H9 (cell line): ENCODE measurements at regions not wholly inside any gene's neighbourhood (a gene's known extent, or its start where the extent isn't known, plus 50 kb on each side); places are given as distances from the start of the nearest gene placed in this dataset.

Experiments
- DNase-seq: peaks from one replicate; pipeline ENCODE4 v3.0.0-alpha.2; 2017
- H2AFZ ChIP-seq: one replicate; pipeline ENCODE4 v1.6.1; 2013; ENCODE audit warnings: mild to moderate bottlenecking, low read length, control low read depth, moderate library complexity
- H2AK5ac ChIP-seq: 2 replicates; pipeline ENCODE4 v1.6.1; 2013; ENCODE audit warnings: low read length, control low read depth, mixed read lengths; ENCODE audit not compliant: insufficient read length
- H2BK120ac ChIP-seq: one replicate; pipeline ENCODE4 v1.6.1; 2013; ENCODE audit warnings: low read depth, mild to moderate bottlenecking, low read length, control low read depth, inconsistent platforms; ENCODE audit not compliant: poor library complexity, severe bottlenecking
- H2BK12ac ChIP-seq: 2 replicates; pipeline ENCODE4 v1.6.1; 2013; ENCODE audit warnings: low read length, control low read depth, mixed read lengths, low read depth; ENCODE audit not compliant: insufficient read length
- H2BK15ac ChIP-seq: 2 replicates; pipeline ENCODE4 v1.6.1; 2013; ENCODE audit warnings: low read depth, low read length, control low read depth
- H2BK20ac ChIP-seq: one replicate; pipeline ENCODE4 v1.6.1; 2013; ENCODE audit warnings: low read depth, mild to moderate bottlenecking, low read length, control low read depth, inconsistent platforms; ENCODE audit not compliant: poor library complexity, severe bottlenecking
- H2BK5ac ChIP-seq: 2 replicates; pipeline ENCODE4 v1.6.1; 2013; ENCODE audit warnings: low read length, control low read depth, mixed read lengths; ENCODE audit not compliant: insufficient read length
- H3K14ac ChIP-seq: 2 replicates; pipeline ENCODE4 v1.6.1; 2013; ENCODE audit warnings: low read length, control low read depth; ENCODE audit not compliant: insufficient read depth
- H3K18ac ChIP-seq: 2 replicates; pipeline ENCODE4 v1.6.1; 2013; ENCODE audit warnings: low read depth, mild to moderate bottlenecking, mixed read lengths, low read length, control low read depth; ENCODE audit not compliant: insufficient read length
- H3K23ac ChIP-seq: 2 replicates; pipeline ENCODE4 v1.6.1; 2013; ENCODE audit warnings: low read length, control low read depth, mixed read lengths, low read depth; ENCODE audit not compliant: insufficient read length
- H3K23me2 ChIP-seq: 2 replicates; pipeline ENCODE4 v1.6.1; 2013; ENCODE audit warnings: low read depth, mild to moderate bottlenecking, mixed read lengths, low read length, control low read depth; ENCODE audit not compliant: insufficient read length, poor library complexity, severe bottlenecking
- H3K27ac ChIP-seq: 2 replicates; pipeline ENCODE4 v1.5.1; 2013; ENCODE audit warnings: low read length, control low read depth, mixed read lengths, low read depth; ENCODE audit not compliant: insufficient read length
- H3K27me3 ChIP-seq: 2 replicates; pipeline ENCODE4 v1.6.1; 2013; ENCODE audit warnings: low read length, control low read depth, inconsistent platforms; ENCODE audit not compliant: insufficient read depth
- H3K4ac ChIP-seq: 2 replicates; pipeline ENCODE4 v1.6.1; 2013; ENCODE audit warnings: low read depth, mild to moderate bottlenecking, control low read depth, inconsistent platforms, low read length, moderate library complexity
- H3K4me1 ChIP-seq: 2 replicates; pipeline ENCODE4 v1.6.1; 2013; ENCODE audit warnings: low read length, control low read depth, inconsistent platforms; ENCODE audit not compliant: insufficient read depth
- H3K4me2 ChIP-seq: 2 replicates; pipeline ENCODE4 v1.6.1; 2013; ENCODE audit warnings: low read length, control low read depth, mixed read lengths; ENCODE audit not compliant: insufficient read length, insufficient read depth
- H3K56ac ChIP-seq: 2 replicates; pipeline ENCODE4 v1.6.1; 2013; ENCODE audit warnings: low read depth, mild to moderate bottlenecking, mixed read lengths, low read length, control low read depth; ENCODE audit not compliant: insufficient read length
- H3K79me1 ChIP-seq: 2 replicates; pipeline ENCODE4 v1.6.1; 2013; ENCODE audit warnings: low read depth, mild to moderate bottlenecking, moderate library complexity, low read length, control low read depth, inconsistent platforms; ENCODE audit not compliant: insufficient read depth, poor library complexity, severe bottlenecking
- H3K79me2 ChIP-seq: 2 replicates; pipeline ENCODE4 v1.6.1; 2013; ENCODE audit warnings: low read length, control low read depth, inconsistent platforms; ENCODE audit not compliant: insufficient read depth
- H3K9ac ChIP-seq: 2 replicates; pipeline ENCODE4 v1.6.1; 2013; ENCODE audit warnings: low read length, control low read depth, mixed read lengths; ENCODE audit not compliant: insufficient read length; ENCODE audit errors: extremely low read depth
- H3K9me3 ChIP-seq: one replicate; pipeline ENCODE4 v1.6.1; 2013; ENCODE audit warnings: low read depth, low read length, inconsistent platforms; ENCODE audit not compliant: control insufficient read depth
- H3T11ph ChIP-seq: one replicate; pipeline ENCODE4 v1.6.1; 2013; ENCODE audit warnings: mild to moderate bottlenecking, low read length, control low read depth, inconsistent platforms
- H4K20me1 ChIP-seq: one replicate; pipeline ENCODE4 v1.6.1; 2013; ENCODE audit not compliant: control insufficient read depth, insufficient read length, insufficient read depth
- H4K5ac ChIP-seq: 2 replicates; pipeline ENCODE4 v1.6.1; 2013; ENCODE audit warnings: low read depth, mild to moderate bottlenecking, mixed read lengths, low read length, control low read depth; ENCODE audit not compliant: insufficient read length
- H4K8ac ChIP-seq: replicated peaks from 2 replicates; pipeline ENCODE4 v1.6.1; 2013; ENCODE audit warnings: low read length, control low read depth, mixed read lengths, low read depth; ENCODE audit not compliant: insufficient read length
- H4K91ac ChIP-seq: 2 replicates; pipeline ENCODE4 v1.6.1; 2013; ENCODE audit warnings: low read depth, mild to moderate bottlenecking, moderate library complexity, mixed read lengths, low read length, control low read depth; ENCODE audit not compliant: insufficient read length
- H3K27ac Mint-ChIP-seq, 3 experiments: 2 replicates in 2 of 3; 3 replicates in 1 of 3; pipeline ENCODE4 v1.8.0; 2020 to 2021; ENCODE audit warnings: mixed read lengths in 3 of 3, mild to moderate bottlenecking in 1 of 3, moderate library complexity in 1 of 3
- H3K27me3 Mint-ChIP-seq: 2 replicates; pipeline ENCODE4 v1.8.0; 2021; ENCODE audit warnings: low read depth, mild to moderate bottlenecking, moderate library complexity, mixed read lengths
- H3K36me3 Mint-ChIP-seq, 3 experiments: 2 replicates in 2 of 3; 3 replicates in 1 of 3; pipeline ENCODE4 v1.8.0; 2020 to 2021; ENCODE audit warnings: low read depth in 3 of 3, mixed read lengths in 3 of 3; ENCODE audit not compliant: insufficient read depth in 1 of 3
- H3K4me1 Mint-ChIP-seq, 2 experiments: 2 replicates each; pipeline ENCODE4 v1.8.0; 2020; ENCODE audit warnings: mixed read lengths in 2 of 2
- H3K4me3 Mint-ChIP-seq, 2 experiments: 2 replicates in 1 of 2; 3 replicates in 1 of 2; pipeline ENCODE4 v1.8.0; 2020 to 2021; ENCODE audit warnings: mild to moderate bottlenecking in 2 of 2, mixed read lengths in 2 of 2, moderate library complexity in 1 of 2
- H3K9me3 Mint-ChIP-seq, 2 experiments: 2 replicates in 1 of 2; 3 replicates in 1 of 2; pipeline ENCODE4 v1.8.0; 2020; ENCODE audit warnings: mild to moderate bottlenecking in 2 of 2, mixed read lengths in 2 of 2, moderate library complexity in 1 of 2
- WGBS: extraction: QIAGEN DNeasy Blood & Tissue Kit; methylation state at CpG from one replicate; pipeline ENCODE4 v1.1.7; 2013; ENCODE audit warnings: missing lambda C conversion rate, low lambda C conversion rate, mixed read lengths; ENCODE audit not compliant: insufficient read length; ENCODE audit errors: extremely low coverage; 5-methylcytosine and 5-hydroxymethylcytosine counted together
- TF ChIP-seq, protein P1 (sequence below): fragments of 200-600 bp; sonication (generic); conservative IDR thresholded peaks from 3 replicates; pipeline ENCODE4 v1.8.0; 2021; ENCODE audit warnings: antibody characterized with exemption, mild to moderate bottlenecking

DNA sequence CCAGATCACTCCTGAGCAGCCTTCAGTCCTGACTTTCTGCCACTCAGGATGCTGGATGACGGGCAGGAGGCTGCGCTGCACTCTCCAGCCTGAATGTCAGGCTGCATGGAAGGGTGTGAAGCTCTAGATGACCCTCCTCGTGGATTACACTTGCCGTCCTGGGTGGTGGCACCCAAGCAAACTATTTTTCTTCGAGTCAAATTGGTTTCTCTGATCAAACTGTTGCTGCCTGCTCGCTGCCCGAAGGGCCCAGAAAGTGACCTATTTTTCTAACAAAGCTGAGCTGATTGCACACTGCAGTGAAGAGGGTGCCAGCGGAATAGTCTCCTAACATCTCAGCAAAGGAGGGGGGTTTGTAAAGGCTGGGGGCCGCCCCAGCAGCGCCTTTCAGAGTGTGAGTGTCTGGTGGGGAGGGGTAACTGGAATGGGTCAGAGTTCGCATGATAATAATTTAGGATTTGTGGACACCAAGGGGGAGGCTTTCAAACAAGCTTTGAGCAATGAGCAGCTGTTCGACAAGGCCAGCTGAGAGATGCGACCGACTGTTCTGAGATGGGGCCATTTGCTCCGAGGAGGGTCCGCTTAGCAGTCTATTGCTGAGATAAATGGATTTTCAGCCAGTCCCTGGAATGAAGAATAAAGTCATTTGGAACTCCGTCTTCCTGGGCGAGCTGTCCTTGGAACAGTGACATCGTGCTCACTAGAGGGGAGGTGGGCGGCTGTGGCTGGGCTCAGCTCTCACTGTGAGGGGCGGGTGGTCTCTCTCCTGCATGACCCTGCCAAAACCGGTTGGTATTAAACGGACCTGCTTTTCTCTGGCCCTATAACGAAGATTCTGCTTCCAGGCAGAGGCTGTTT is 537.6 kb downstream of the BRD1 start:
- no peak overlapping the region for H4K91ac ChIP-seq
- no peak overlapping the region for H3K27ac ChIP-seq
- TF ChIP-seq, protein P1, sequence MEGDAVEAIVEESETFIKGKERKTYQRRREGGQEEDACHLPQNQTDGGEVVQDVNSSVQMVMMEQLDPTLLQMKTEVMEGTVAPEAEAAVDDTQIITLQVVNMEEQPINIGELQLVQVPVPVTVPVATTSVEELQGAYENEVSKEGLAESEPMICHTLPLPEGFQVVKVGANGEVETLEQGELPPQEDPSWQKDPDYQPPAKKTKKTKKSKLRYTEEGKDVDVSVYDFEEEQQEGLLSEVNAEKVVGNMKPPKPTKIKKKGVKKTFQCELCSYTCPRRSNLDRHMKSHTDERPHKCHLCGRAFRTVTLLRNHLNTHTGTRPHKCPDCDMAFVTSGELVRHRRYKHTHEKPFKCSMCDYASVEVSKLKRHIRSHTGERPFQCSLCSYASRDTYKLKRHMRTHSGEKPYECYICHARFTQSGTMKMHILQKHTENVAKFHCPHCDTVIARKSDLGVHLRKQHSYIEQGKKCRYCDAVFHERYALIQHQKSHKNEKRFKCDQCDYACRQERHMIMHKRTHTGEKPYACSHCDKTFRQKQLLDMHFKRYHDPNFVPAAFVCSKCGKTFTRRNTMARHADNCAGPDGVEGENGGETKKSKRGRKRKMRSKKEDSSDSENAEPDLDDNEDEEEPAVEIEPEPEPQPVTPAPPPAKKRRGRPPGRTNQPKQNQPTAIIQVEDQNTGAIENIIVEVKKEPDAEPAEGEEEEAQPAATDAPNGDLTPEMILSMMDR: no peak
- H2AK5ac ChIP-seq: no peak overlapping the region
- H3K4me2 ChIP-seq: no peak overlapping the region
- no peaks in the 10 kb centered on the region for H3K23me2 ChIP-seq
- H3T11ph ChIP-seq: no peak overlapping the region
- H3K18ac ChIP-seq: no peak overlapping the region
- no peak overlapping the region for H2BK120ac ChIP-seq
- no peak overlapping the region for H3K9ac ChIP-seq
- DNase-seq: peak; percentile 20
- H3K14ac ChIP-seq: no peak overlapping the region
- no peak overlapping the region for H3K4me3 Mint-ChIP-seq
- H3K4me1 ChIP-seq: no peaks in the 10 kb centered on the region; the same call in 1 of the 2 replicates
- WGBS: no CpG with 5 or more reads among the region's 24 CpGs
- H3K36me3 Mint-ChIP-seq: peaks cover 0 to 13% (median 6%) of the 10 kb centered on the region in 3 experiments; a peak in 4 of 7 replicates
- no peaks in the 10 kb centered on the region for H3K27me3 ChIP-seq
- H3K79me2 ChIP-seq: no peaks in the 10 kb centered on the region
- H4K8ac ChIP-seq: no peak overlapping the region
- no peaks in the 10 kb centered on the region for H4K20me1 ChIP-seq
- H3K79me1 ChIP-seq: no peaks in the 10 kb centered on the region
- H2BK15ac ChIP-seq: no peak overlapping the region
- H2BK20ac ChIP-seq: no peak overlapping the region
- H3K9me3 Mint-ChIP-seq: peaks cover 6 to 20% of the 10 kb centered on the region in 2 experiments; a peak in 4 of 5 replicates
- no peaks in the 10 kb centered on the region for H3K9me3 ChIP-seq
- peaks cover 13 to 16% of the 10 kb centered on the region in 2 experiments for H3K4me1 Mint-ChIP-seq
- no peak overlapping the region for H3K56ac ChIP-seq
- H3K27ac Mint-ChIP-seq: peak overlapping the region in 1 of 3 experiments; percentile 31; a peak in 1 of 7 replicates
- no peak overlapping the region for H2BK12ac ChIP-seq
- no peak overlapping the region for H3K23ac ChIP-seq
- H4K5ac ChIP-seq: no peak overlapping the region
- no peak overlapping the region for H2BK5ac ChIP-seq
- peaks cover 24% of the 10 kb centered on the region for H3K27me3 Mint-ChIP-seq
- H2AFZ ChIP-seq: no peak overlapping the region
- H3K4ac ChIP-seq: no peak overlapping the region
